ENCODE measurements at regions not wholly inside any gene's neighbourhood (a gene's known extent, or its start where the extent isn't known, plus 50 kb on each side); places are given as distances from the start of the nearest gene placed in this dataset.

DNA sequence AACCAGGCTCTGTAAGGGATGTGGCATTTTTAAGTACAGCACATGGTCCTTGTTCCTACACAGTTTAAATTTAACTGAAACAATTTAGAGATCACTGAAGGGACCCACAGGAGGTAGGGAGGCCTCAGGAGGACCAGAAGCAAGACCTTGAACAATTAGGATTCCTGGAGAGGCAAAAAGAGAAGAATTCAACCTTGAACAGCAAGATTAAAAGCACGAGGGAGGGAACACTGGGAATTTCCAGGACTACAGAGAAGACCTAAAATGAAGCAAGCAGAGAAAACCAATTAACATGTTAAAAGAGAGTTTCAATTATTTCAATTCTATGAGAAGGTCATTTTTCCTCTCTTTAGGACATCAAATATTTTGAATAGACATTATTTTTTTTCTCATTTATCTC lies 160.3 kb downstream of the KCTD12 start:
- TF ChIP-seq EZH2phosphoT487 (IDR thresholded peaks at IDR 0.05; ENCODE audit: insufficient read depth, low read depth) (no peak), EZH2 (IDR thresholded peaks at IDR 0.05; ENCODE audit: insufficient read depth, poor library complexity, severe bottlenecking) (no peak)
